NCI-H187 treated with DMSO at 0.1 percent for 48 hours (cell line): ENCODE measurements at regions not wholly inside any gene's neighbourhood (a gene's known extent, or its start where the extent isn't known, plus 50 kb on each side); places are given as distances from the start of the nearest gene placed in this dataset.
"Not testable (repeated sequence)": the region's sequence is repeated elsewhere in the genome, so short reads cannot be mapped to it uniquely, and the experiment has no call there.

Experiments used
- DNase-seq: peaks from one replicate; lab custom pipeline; 2025; lab: John Stamatoyannopoulos, UW

DNA sequence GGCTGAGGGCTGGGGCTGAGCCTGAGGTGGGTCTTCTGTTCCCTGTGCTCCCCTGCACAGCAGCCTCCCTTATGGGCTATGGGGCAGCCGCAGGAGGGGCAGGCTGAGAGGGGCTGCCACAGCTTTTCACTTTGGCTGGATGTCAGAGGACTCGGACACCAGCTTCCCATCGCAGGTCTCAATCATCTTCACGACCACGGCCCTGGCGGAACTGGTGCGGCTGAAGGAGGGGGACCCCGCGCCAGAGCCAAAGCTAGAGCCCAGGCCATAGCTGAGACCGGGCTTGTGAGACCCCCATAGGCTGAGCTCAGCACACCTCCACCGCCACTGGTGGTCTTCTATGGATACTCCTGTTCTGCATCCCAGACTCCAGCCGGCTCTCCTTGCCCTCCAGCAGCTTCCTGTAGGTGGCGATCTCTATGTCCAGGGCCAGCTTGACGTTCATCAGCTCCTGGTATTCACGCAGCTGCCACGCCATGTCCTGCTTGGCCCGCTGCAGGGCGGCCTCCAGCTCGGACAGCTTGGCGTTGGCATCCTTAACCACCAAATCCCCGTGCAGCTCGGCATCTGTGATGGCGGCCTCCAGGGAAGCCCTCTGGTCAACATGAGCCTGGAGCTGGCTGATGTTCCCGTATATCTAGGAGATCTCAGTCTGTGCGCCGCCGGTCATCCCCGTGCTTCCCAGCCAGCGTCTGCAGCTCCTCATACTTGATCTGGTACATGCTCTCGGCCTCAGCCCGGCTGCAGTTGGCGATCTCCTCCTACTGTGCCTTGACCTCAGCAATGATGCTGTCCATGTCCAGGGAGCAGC, 181.7 kb upstream of the SYNPR start:
- no peak for DNase-seq

DNA sequence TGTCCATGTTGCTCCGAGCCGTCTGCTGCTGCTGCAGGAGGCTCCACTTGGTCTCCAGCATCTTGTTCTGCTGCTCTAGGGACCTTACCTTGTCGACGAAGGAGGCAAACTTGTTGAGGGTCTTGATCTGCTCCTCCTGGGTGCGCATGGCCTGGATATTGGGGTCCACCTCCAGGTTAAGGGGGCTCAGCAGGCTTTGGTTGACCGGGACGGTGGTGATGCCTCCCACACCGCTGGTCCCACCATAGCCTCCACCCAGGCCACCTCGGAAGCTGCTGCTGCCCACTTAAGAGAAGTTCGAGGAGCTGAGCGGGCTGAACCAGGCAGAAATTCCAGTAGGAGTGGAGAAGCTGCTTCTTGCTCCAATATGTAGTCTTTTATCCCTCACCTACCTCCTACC, 180.7 kb upstream of the SYNPR start:
- DNase-seq, result no peak

DNA sequence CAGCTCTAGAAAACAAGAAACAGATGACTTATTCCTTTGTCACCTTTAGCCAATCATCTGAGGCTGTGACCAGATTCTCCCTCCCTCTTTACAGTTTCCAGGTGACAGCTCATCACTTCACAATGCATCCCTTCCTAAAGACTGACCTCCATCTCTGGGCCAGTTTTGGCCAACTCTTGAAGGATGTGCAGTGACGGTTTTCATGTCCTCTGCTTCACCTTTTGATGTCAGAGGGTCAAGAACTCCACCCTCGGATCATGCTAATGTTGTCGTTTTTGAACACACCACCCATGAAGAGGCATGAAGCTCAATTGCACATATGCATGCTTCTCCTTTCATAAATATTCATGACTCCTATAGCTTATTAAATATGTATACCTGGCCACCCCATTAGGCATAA, 161.2 kb upstream of the SYNPR start:
- DNase-seq, result no peak

DNA sequence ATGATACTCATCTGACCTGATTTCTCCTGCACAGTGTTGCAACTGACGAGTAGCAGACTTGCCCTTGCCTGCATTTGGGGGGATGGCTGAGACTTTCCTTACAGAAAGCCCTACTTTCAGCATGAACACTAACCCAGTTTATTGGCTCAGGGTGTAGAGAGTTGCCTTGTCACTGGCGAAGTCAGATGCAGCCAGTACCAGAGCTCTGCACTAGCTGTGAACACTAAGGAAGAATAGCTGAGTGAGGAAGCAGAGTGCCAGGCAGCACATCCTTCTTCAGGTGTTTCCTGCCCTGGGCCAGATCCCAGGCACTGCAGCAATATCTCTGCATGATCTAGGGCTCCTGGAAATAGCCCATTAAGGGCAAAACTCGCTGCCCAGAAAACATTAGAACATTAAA, 154.0 kb upstream of the SYNPR start:
- no peak for DNase-seq

DNA sequence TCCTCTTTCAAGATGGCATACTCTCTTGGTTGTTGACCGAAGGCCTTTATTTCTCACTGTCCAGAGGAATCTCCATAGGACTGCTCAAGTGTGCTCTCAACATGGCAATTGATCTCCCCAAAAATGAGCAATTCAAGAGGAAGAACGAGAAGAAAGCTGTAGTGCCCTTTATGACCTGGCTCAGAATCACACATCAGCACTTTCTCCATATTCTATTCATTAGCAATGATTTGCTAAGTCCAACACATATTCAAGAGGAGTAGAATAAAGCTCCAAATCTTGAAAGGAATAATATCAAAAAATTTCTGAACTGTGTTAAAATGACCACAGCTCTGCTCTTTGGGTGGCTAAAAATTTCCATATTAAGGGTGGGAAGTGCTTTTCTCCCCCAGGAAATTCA, 151.6 kb upstream of the SYNPR start:
- no peak for DNase-seq

DNA sequence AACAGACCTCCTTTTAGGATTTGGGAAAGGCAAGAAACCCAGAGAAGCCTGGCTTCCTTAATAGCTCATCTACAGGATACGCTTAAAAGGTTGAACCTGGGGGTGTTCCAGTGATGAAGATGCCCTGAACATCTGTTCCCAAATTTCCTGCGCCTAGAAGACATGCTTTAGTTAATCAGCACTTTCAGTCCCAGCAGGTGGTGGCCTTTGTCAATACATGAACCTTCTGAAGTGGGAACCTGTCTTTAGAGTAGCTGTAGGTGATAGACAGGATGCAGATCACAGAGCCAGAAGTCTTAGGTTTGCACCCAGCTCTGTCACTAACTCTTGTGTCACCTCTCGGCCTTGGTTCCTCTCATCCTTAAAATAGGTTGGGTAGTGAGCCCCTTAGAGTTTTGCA, 149.7 kb upstream of the SYNPR start:
- no peak for DNase-seq

DNA sequence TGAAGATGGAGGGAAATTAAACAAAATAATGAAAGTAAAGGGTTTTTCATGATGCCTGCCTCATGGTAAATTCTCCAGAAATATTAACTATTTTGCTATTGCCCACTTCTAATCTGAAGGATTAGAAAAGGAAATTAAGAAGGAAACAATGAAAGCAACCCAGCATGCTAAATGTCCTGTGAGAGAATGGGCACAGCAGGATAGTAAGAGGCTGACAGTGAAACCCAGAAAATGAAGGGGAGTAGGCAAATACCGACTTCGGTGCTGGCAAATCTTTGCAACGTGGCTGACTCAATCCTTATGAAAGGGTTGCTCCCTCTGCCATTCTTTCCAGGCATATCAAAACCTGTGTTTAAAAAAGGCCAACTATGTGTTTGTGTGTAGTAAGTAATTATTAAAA, 147.5 kb upstream of the SYNPR start:
- no peak for DNase-seq

DNA sequence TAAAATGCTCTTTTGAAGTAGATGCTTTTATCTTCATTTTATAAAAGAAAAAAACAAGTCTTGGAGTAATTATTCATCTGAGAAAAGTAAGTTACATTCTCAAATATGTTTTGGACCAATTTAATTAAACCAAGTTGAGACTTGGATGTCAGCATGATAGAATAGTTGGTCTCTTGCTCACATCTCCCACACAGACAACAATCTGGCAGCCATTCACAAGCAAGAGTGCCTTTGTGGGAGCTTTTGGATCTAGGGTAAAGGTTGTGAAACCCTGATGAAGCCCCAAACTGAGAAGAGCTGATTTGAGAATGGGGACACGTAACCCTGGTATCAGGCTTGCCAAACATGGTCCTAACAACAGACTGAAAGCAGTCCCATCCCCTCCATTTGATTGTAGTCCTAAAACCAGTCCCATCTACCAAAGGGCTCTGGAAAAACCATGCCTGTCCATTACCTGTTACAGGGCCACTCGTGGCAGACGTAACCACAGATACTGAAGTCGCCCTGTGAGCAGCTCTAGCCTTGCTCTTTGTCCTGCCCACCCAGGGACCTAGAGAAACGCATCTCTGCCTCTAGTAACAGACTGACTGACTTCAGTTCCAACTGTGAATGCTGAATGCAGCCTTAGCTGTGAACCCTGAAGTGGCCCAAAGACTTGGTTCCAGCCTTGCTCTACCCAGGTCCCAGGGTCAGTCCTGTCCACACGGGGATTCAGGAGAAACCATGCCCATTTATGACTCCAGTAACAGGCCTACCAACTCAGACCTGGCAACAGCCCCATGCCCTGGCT, 145.5 kb upstream of the SYNPR start:
- DNase-seq, result no peak

DNA sequence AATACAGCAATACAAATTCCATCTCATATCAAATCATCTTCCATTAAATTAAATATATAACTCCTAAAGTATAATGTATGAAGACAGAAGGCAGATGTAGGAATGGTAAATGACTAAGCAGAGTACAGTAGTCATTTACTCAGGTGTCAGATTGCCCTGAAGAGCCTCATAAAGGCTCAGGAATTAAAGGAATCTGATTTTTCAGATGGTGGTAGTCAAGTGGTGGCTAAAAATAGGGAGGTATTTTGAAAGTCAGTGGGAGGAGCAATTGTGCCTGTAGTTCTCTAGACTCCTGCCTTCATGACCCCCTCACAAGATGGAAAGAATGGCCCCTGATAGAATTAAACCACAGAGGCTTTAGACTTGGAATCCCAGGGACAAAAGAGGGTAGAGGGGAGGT, 142.7 kb upstream of the SYNPR start:
- peak; percentile 55 for DNase-seq

DNA sequence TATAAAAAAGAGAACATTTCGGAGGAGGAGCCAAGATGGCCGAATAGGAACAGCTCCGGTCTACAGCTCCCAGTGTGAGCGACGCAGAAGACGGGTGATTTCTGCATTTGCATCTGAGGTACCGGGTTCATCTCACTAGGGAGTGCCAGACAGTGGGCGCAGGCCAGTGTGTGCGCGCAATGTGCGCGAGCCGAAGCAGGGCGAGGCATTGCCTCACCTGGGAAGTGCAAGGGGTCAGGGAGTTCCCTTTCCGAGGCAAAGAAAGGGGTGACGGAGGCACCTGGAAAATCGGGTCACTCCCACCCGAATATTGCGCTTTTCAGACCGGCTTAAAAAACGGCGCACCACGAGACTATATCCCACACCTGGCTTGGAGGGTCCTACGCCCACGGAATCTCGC, 141.9 kb upstream of the SYNPR start:
- not testable (repeated sequence) for DNase-seq

DNA sequence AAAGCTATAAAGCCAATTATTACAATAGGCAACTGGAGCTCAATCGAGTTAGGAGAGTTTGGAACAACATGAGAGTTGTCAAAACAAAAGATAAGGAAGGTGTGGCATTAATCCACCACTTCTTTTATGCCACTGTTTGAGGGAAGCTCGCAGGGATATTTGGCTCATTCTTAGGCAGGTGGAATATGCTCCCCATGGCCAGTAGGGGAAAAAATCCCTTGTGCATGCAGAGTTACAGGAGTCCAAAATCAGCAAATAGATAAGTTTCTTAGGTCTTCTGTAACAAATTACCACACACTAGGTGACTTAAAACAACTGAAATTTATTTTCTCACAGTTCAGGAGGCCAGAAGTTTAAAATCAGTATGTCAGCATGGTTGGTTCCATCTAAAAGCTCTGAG, 135.4 kb upstream of the SYNPR start:
- no peak for DNase-seq

DNA sequence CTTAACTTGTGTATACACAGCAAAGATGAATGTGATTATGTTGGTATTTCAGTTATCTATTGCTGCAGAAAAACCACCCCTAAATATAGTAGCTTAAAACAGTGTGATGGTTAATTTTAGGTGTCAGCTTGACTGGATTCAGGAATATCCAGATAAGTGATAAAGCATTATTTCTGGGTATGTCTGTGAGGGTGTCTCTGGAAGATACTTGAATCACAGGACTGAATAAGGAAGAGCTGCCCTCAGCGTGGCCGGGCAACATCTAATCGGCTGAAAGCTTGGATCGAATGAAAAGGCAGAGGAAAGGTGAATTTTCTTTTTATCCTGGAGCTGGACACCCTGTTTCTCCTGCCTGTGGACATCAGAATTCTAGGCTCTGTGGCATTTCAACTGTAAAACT, 132.0 kb upstream of the SYNPR start:
- no peak for DNase-seq

DNA sequence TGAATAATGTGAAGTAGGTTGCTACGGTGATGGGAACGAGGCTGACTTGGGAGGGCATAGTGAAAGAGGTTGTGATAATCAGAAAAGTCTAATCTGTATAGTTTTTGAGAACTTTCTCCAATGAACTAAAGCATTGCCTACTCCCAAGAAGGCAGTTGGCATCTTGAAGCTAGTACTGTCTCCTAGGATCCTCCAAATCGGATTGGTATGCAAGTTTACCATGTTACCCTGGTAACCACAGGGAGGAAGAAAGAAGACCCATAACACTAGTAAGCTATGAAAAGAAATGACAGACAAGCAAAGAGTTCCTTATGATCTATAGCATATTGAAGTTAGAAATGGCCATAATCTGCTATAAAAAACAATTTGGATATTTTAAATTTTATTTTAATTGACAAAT, 127.2 kb upstream of the SYNPR start:
- DNase-seq, result no peak

DNA sequence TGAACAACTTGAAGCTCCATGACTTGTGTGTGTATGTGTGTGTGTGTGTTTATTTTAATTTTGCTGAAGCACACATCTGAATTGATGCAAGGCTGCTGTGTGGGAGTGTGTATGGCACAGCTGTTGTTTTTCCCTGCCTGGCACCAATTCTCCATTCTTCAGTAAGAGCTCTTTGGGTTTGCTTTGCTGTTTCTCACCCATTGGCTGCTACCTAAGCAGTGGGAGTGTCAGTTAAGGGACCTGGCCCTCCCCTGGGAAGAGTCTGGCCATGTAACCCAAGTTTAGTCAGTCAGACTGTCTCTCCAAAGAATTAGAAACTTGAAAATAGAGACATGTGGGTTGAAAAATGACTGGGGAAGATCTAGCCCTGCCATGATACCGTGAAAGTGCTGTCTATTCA, 126.2 kb upstream of the SYNPR start:
- DNase-seq, result no peak

DNA sequence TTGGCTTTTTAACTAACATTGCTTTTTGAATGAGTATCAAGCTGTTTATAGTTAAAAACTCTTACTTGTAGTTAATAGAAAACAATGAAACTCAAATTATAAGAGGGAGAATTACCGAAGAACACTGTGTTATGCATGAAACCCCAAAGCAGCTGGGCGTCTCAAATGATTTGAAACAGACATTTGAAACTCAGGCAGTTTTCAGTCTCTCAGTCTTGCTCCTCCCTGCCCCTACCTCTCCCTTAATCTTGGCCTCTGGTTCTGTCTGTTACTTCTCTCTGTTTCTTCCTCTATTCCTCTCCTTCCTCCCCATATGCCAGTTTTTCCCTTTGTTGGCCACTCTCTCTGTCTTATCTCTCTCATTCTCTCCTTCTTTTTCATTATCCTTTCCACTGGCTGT, 118.3 kb upstream of the SYNPR start:
- DNase-seq, result no peak

DNA sequence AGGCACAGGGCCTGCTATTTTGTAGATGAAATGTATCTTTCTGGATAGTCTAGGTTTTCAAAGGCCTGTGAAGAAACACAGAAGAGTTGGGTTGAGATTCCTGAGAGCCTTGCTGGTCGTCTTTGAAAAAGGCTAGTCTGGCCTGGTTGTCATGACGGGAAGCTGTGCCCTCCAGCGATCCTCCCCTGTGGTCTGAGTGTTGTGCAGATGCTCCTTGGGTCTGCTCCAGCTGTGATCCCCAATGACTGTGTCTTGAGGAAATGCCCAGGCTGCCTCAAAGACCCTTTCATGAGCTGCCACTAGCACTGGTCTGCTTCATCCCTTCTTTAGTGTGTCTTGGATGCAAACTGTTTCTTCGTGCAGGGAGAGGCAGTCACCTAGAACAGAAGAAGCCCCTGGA, 111.0 kb upstream of the SYNPR start:
- no peak for DNase-seq

DNA sequence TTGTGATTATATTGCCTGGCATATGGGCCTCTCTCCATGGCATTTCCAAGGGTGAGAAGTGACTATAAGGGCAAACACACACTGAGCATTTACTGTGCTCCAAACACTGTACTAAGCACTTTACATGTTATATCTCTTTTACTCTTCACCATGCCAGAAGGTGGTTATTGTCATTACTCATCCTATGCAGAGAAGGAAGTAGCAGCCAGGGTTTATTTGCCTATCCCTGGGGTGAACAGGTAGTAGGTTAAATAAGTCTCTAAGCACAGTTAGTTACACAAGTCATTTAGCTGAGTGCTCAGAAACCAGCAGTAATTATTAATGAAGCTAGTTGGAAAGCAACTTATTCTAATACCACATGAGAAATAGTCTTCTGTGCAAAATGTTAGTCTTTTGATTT, 109.9 kb upstream of the SYNPR start:
- no peak for DNase-seq

DNA sequence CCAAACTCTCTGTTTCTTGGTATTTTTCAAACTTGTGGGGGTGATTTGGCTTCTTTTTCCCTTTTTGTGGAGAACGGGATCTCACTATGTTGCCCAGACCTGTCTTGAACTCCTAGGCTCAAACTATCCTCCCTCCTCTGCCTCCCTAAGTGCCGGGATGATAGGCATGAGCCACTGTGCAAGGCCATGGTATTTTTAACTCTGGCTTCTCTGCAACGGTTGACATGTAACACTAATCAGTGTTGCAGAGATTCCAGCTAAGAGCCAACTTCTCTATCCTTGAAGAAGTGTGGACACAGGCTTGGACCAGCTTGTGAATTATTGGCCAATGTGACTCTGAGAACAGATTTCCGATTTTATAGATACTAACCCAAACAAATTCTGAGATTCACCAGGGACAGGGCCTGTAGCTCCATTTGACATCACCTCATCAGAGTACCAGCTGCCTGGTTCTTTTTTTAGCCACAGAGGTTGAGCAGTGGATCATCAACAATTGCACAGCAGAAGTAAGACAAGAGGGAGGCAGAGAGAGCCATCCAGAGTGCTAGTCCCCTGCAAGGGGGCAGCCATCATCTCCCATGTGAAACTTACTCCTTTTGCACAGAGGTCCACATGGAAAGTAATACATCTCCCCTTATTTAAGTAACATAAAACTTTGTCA, 98.1 kb upstream of the SYNPR start:
- no peak for DNase-seq

DNA sequence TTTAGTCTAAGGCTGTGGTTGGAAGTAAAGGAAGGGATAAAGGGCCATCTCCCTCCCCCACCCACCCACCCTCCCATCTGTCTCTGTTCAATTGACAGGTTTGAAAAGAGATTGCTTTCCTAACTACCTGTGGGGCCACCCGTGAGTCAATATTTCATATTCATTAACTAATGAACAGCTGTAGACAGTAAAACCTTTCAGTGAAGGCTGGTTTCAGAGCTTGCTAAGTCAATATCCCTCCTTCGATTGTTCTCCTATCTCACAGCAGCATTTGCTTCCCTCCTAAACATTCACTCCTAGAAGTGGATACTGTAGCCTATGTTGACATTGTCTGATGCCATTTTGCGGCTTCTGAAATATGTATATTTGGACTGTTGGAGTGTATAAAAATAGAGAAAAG, 85.9 kb upstream of the SYNPR start:
- peak; percentile 3 for DNase-seq

DNA sequence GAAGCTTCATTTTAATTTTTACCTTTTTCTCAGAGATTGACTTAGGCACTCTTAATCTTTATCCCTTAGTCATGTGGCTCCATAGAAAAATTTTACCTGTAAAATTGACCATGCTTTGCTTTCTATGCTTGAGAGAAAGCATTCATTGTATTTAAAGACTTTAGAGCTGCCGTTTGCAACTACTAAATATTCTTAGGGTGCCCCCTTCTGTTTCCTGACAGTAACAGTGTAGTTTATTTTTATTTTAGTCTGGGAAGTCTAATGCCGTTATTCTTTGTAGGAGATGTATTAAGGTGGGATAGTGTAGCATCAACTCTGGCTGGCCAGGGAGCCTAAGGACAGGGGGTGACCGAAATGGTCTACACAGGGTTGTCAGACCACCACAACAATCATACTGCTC, 84.5 kb upstream of the SYNPR start:
- no peak for DNase-seq

DNA sequence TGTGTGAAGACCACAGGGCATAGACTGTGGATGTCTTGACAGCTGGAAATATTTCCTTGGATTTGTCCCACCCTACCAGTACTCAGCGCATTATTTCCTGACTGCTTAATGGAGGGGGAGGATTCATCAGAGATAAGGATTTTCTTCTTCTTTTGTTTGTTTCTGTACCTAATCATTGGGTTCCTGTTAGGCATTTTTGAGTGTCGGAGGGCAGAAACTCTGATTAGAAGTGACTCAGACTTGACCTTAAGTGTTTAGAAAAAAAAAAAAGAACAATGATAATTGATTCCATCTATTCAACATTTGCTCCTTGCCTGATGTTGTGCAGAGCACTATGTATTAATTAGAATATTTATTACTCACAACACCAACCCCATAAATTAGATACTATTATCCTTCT, 78.5 kb upstream of the SYNPR start:
- no peak for DNase-seq

DNA sequence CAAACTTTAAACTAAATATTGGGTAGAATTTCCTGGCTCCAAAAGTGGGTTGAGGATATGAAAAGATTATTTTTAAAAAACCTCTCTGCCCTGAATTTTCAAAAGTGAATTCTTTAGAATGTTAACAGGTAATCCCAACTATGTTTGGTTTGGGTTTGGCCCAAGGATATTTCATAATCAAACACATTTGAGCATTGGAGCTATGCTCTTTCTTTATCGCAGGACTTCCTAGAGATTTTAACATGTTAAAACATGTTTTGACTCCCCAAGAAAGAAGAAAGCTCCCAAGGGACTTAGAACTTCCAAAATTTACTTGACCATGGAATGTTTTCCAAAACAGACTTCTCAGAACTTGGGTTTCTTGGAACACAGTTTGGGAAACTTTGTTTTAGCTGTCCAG, 75.6 kb upstream of the SYNPR start:
- DNase-seq, result no peak

DNA sequence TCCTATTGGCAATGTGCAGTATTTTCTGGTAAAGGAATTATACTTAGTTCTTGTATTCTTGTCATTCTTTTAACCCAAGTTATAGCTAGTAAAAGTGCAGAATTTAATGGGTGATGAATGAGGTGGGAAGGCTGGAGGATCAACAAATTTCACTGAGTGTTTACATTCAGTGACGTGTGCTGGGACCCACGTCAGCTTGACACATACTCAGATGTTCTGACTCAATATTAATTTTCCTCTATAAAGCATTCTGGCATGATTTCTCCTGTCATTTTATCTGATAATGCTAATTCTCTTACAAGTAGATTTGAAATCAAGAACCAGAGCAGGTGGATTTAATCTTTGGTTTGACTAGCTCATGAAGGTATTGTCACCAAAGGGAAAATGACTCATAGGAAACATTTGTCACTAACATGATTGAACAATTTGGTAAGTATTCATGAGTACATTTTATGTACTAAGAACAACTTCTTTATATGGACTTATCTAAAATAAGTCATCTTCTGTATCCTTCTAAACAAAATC, 71.0 kb upstream of the SYNPR start:
- no peak for DNase-seq
